AG04450 (cell line): ENCODE measurements at regions not wholly inside any gene's neighbourhood (a gene's known extent, or its start where the extent isn't known, plus 50 kb on each side); places are given as distances from the start of the nearest gene placed in this dataset.

Experiments used
- CTCF ChIA-PET: fragments of 300-600, 350-600 bp; formaldehyde crosslinking; extraction: SDS; loops from one replicate; lab custom pipeline; 2022; ENCODE audit warnings: antibody characterized with exemption, inconsistent platforms; lab: Charles Lee
- POLR2A ChIA-PET: fragments of 350-600 bp; formaldehyde crosslinking; extraction: SDS; loops from one replicate; lab custom pipeline; 2021; ENCODE audit warnings: antibody characterized with exemption, inconsistent platforms; lab: Yijun Ruan, JAX
- DNase-seq: peaks from one replicate; pipeline ENCODE4 v3.0.0-alpha.2; 2011; ENCODE audit warnings: low read depth, low spot score
- H3K27ac ChIP-seq: one replicate; pipeline ENCODE4 v1.5.1; 2012; ENCODE audit warnings: low read depth, low read length, control low read depth
- H3K27me3 ChIP-seq: one replicate; pipeline ENCODE4 v1.6.0; 2012; ENCODE audit warnings: low read length; ENCODE audit not compliant: control insufficient read depth, insufficient read depth
- H3K4me3 ChIP-seq: 2 replicates; pipeline ENCODE4 v1.5.1; 2011; ENCODE audit warnings: mild to moderate bottlenecking, low read depth, low read length, control low read depth
- H3K9me3 ChIP-seq: 2 replicates; pipeline ENCODE4 v1.5.1; 2012; ENCODE audit warnings: low read length; ENCODE audit not compliant: control insufficient read depth, insufficient read depth
- CTCF ChIP-seq: IDR thresholded peaks from 2 replicates; pipeline ENCODE4 v1.5.1; 2011; ENCODE audit warnings: low read depth, low read length, control low read depth, inconsistent platforms

- Histone ChIP-seq H3K9me3 (no peaks in the 10 kb centered on the region), H3K27me3 (no peaks in the 10 kb centered on the region), H3K27ac (no peak overlapping the region), H3K4me3 (no peak overlapping the region)
- no peak for TF ChIP-seq CTCF
- POLR2A ChIA-PET = no interaction called here
- CTCF ChIA-PET = interaction anchor here (1.1 kb wide), 1 partner anchor 344 kb away, joined by 3 read pairs; no protein-coding TSS in a partner anchor
- no peak for DNase-seq
Measured at GRCh38 chr9:109872901-109873300, 92.9 kb downstream of the PALM2AKAP2 start.

- ChIA-PET POLR2A (interaction anchor here (0.7 kb wide), 1 partner anchor 405 kb away, joined by 3 read pairs; no protein-coding TSS in a partner anchor), CTCF (no interaction called here)
- Histone ChIP-seq H3K4me3 (no peak overlapping the region), H3K27ac (no peak overlapping the region), H3K27me3 (no peaks in the 10 kb centered on the region), H3K9me3 (no peaks in the 10 kb centered on the region)
- DNase-seq = no peak
- TF ChIP-seq CTCF = no peak
Measured at GRCh38 chr9:109875495-109876129, 95.6 kb downstream of the PALM2AKAP2 start.

- no peak overlapping the region for H3K27ac ChIP-seq
- H3K9me3 ChIP-seq = no peaks in the 10 kb centered on the region
- H3K27me3 ChIP-seq = no peaks in the 10 kb centered on the region
- peak; percentile 74 for TF ChIP-seq CTCF
- no peak overlapping the region for H3K4me3 ChIP-seq
- DNase-seq = no peak
- ChIA-PET POLR2A (interaction anchor here (0.6 kb wide), 1 partner anchor 292 kb away, joined by 5 read pairs; no protein-coding TSS in a partner anchor), CTCF (interaction anchor here (0.9 to 1.7 kb wide), 5 partner anchors 9 to 62 kb away, joined by 3 to 6 read pairs (median 4); no protein-coding TSS in a partner anchor)
Measured at GRCh38 chr9:109880276-109881169, 100.5 kb downstream of the PALM2AKAP2 start.

GRCh38 chr9:109883623-109884022 is 103.6 kb downstream of the PALM2AKAP2 start:
- no peak for TF ChIP-seq CTCF
- Histone ChIP-seq H3K27me3 (no peaks in the 10 kb centered on the region), H3K4me3 (no peak overlapping the region), H3K27ac (no peak overlapping the region), H3K9me3 (no peaks in the 10 kb centered on the region)
- DNase-seq = no peak
- ChIA-PET POLR2A (no interaction called here), CTCF (interaction anchor here (2.5 kb wide), 1 partner anchor 24 kb away, joined by 7 read pairs; no protein-coding TSS in a partner anchor)
